NOMO-1 treated with dmso at 0.1 percent for 144 hours (cell line): ENCODE measurements at regions not wholly inside any gene's neighbourhood (a gene's known extent, or its start where the extent isn't known, plus 50 kb on each side); places are given as distances from the start of the nearest gene placed in this dataset.
"Not testable (repeated sequence)": the region's sequence is repeated elsewhere in the genome, so short reads cannot be mapped to it uniquely, and the experiment has no call there.

ENCODE experiments used
- DNase-seq: peaks from one replicate; lab custom pipeline; 2025; ENCODE audit not compliant: unreplicated experiment; lab: John Stamatoyannopoulos, UW

- DNase-seq = not testable (repeated sequence)
Observed at GRCh38 chr22:49698616-49699015, 129.1 kb downstream of the BRD1 start.

GRCh38 chr22:49697047-49697446 is 130.6 kb downstream of the BRD1 start:
- DNase-seq = no peak

GRCh38 chr22:49694462-49695260 is 133.0 kb downstream of the BRD1 start:
- DNase-seq = no peak

- DNase-seq = no peak
Observed at GRCh38 chr22:49693848-49694247, 133.8 kb downstream of the BRD1 start.

- DNase-seq = no peak
Observed at GRCh38 chr22:49693416-49693815, 134.3 kb downstream of the BRD1 start.

GRCh38 chr22:49692499-49693225 is 135.0 kb downstream of the BRD1 start:
- DNase-seq = no peak

- DNase-seq = no peak
Observed at GRCh38 chr22:49691256-49691655, 136.4 kb downstream of the BRD1 start.

GRCh38 chr22:49690454-49690853 is 137.2 kb downstream of the BRD1 start:
- DNase-seq = no peak

GRCh38 chr22:49689858-49690257 is 137.8 kb downstream of the BRD1 start:
- DNase-seq = no peak

GRCh38 chr22:49689255-49689770 is 138.4 kb downstream of the BRD1 start:
- no peak for DNase-seq

- no peak for DNase-seq
Observed at GRCh38 chr22:49688516-49689254, 139.0 kb downstream of the BRD1 start.

- no peak for DNase-seq
Observed at GRCh38 chr22:49687786-49688515, 139.7 kb downstream of the BRD1 start.

- no peak for DNase-seq
Observed at GRCh38 chr22:49687333-49687732, 140.3 kb downstream of the BRD1 start.

- DNase-seq = no peak
Observed at GRCh38 chr22:49686495-49687219, 141.0 kb downstream of the BRD1 start.

GRCh38 chr22:49685686-49686085 is 142.0 kb downstream of the BRD1 start:
- no peak for DNase-seq

GRCh38 chr22:49685116-49685515 is 142.6 kb downstream of the BRD1 start:
- no peak for DNase-seq

- no peak for DNase-seq
Observed at GRCh38 chr22:49683032-49683431, 144.6 kb downstream of the BRD1 start.

- not testable (repeated sequence) for DNase-seq
Observed at GRCh38 chr22:49680819-49681218, 146.9 kb downstream of the BRD1 start.

GRCh38 chr22:49678842-49679170 is 148.9 kb downstream of the BRD1 start:
- DNase-seq = no peak

- DNase-seq = no peak
Observed at GRCh38 chr22:49678137-49678841, 149.4 kb downstream of the BRD1 start.
